Kidney epithelial cell (primary cell): ENCODE measurements at regions not wholly inside any gene's neighbourhood (a gene's known extent, or its start where the extent isn't known, plus 50 kb on each side); places are given as distances from the start of the nearest gene placed in this dataset.
A peak's percentile ranks its signal among the peaks of the same experiment; 100 is the strongest.
"Not testable (repeated sequence)": the region's sequence is repeated elsewhere in the genome, so short reads cannot be mapped to it uniquely, and the experiment has no call there.

ENCODE experiments used
- DNase-seq: peaks from one replicate; pipeline ENCODE4 v3.0.0-alpha.2; 2010; ENCODE audit warnings: low read depth
- H3K27me3 ChIP-seq: 2 replicates; pipeline ENCODE4 v1.6.0; 2011; ENCODE audit warnings: low read length; ENCODE audit not compliant: control insufficient read depth, insufficient read depth
- H3K36me3 ChIP-seq: 2 replicates; pipeline ENCODE4 v1.5.1; 2011; ENCODE audit warnings: low read length; ENCODE audit not compliant: control insufficient read depth, insufficient read depth
- H3K4me3 ChIP-seq: 2 replicates; pipeline ENCODE4 v1.5.1; 2011; ENCODE audit warnings: low read depth, mild to moderate bottlenecking, control low read depth, low read length
- TF ChIP-seq, protein P1 (sequence below): IDR thresholded peaks from 2 replicates; pipeline ENCODE4 v1.5.1; 2011; ENCODE audit warnings: mild to moderate bottlenecking, moderate library complexity, low read length, control low read depth, inconsistent platforms; ENCODE audit not compliant: insufficient read depth, poor library complexity, severe bottlenecking

DNA sequence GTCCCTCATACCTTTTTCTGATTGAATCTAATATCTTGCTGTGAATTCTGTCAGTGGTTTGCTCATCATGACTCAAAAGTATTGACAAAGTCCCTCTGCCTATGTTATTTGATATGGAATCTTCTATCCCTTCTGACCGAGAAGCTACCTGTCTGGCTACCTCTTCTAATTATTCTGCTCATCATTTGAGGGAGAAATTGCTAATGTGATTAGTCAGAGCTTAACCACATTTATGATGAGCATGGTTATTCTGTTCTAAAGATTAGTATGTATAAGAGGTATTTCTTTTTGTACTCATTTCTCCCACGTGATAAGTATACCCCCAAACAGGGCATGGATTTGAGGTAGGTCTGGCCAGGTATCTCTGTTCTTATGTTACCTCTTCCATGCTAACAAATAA, 428.4 kb upstream of the KCNMB2 start:
- TF ChIP-seq, protein P1, sequence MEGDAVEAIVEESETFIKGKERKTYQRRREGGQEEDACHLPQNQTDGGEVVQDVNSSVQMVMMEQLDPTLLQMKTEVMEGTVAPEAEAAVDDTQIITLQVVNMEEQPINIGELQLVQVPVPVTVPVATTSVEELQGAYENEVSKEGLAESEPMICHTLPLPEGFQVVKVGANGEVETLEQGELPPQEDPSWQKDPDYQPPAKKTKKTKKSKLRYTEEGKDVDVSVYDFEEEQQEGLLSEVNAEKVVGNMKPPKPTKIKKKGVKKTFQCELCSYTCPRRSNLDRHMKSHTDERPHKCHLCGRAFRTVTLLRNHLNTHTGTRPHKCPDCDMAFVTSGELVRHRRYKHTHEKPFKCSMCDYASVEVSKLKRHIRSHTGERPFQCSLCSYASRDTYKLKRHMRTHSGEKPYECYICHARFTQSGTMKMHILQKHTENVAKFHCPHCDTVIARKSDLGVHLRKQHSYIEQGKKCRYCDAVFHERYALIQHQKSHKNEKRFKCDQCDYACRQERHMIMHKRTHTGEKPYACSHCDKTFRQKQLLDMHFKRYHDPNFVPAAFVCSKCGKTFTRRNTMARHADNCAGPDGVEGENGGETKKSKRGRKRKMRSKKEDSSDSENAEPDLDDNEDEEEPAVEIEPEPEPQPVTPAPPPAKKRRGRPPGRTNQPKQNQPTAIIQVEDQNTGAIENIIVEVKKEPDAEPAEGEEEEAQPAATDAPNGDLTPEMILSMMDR: no peak
- no peaks in the 10 kb centered on the region for H3K36me3 ChIP-seq
- no peak for DNase-seq
- H3K27me3 ChIP-seq: no peaks in the 10 kb centered on the region
- H3K4me3 ChIP-seq: no peak overlapping the region

DNA sequence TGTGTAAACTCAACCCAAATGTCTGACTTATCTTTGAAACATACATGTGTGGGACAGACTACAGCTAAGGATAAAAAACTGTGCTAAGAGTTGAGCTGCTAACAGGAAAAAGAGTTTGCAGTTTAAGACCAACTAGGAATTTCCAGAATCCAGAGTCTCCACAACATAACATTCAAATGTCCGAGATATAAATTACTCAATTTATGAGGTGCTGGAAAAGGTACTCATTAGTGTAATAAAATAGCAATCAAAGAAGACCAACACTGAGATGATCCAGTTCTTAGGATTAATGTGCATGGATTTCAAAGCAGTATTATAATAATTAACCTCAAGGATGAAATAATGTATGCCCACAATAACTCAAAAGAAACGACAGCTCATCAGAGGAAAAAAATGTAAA, 426.5 kb upstream of the KCNMB2 start:
- H3K4me3 ChIP-seq: no peak overlapping the region
- no peak for DNase-seq
- TF ChIP-seq, protein P1: no peak

DNA sequence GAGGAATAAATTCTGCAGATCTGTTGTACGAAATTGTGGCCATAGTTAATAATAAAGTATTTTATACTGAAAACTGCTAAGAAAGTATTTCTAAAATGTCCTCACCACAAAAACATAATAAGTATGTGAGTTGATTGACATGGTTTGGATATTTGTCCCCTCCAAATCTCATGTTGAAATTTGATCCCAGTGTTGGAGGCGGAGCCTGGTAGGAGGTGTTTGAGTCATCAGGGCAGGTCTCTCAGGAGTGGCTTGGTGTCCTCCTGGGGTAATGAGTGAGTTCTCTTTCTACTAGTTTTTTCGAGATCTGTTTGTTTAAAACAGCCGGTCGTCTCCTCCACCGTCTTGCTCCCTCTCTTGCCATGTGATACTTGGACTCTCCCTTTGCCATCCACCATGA, 424.1 kb upstream of the KCNMB2 start:
- Histone ChIP-seq H3K36me3 (no peaks in the 10 kb centered on the region), H3K27me3 (no peaks in the 10 kb centered on the region), H3K4me3 (no peak overlapping the region)
- TF ChIP-seq, protein P1: no peak
- DNase-seq: no peak

More for the DNA sequence above, 426.5 kb upstream of the KCNMB2 start:
- Histone ChIP-seq H3K36me3 (no peaks in the 10 kb centered on the region), H3K27me3 (no peaks in the 10 kb centered on the region)

DNA sequence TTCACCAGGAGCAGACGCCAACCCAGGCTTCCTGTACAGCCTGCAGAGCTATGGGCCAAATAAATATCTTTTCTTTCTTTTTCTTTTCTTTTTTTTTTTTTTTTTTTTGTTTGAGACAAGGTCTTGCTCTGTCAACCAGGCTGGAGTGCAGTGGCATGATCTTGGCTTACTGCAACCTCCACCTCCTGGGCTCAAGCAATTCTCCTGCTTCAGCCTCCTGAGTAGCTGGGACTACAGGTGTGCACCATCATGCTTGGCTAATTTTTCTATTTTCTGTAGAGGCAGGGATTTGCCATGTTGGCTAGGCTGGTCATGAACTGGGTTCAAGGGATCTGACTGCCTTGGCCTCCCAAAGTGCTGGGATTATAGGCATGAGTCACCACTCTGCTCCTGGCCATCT, 423.7 kb upstream of the KCNMB2 start:
- not testable (repeated sequence) for DNase-seq, H3K36me3 ChIP-seq, H3K27me3 ChIP-seq, H3K4me3 ChIP-seq

DNA sequence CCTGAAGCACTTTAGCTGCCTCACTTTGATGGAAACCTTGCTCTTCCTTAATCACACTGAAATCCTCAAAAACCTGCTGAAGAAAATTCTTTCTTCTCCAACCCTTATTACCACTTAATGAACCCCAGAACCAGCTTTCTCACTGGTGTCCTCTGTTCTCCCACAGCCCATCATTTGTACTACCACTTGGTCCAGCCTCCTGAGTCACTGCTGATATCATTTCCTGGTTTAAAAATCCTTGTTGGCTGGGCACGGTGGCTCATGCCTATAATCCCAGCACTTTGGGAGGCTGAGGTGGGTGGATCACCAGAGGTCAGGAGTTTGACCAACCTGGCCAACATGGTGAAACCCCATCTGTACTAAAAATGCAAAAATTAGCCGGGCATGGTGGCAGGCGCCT, 418.6 kb upstream of the KCNMB2 start:
- TF ChIP-seq, protein P1: no peak
- Histone ChIP-seq H3K4me3 (no peak overlapping the region), H3K36me3 (no peaks in the 10 kb centered on the region), H3K27me3 (no peaks in the 10 kb centered on the region)
- DNase-seq: no peak

DNA sequence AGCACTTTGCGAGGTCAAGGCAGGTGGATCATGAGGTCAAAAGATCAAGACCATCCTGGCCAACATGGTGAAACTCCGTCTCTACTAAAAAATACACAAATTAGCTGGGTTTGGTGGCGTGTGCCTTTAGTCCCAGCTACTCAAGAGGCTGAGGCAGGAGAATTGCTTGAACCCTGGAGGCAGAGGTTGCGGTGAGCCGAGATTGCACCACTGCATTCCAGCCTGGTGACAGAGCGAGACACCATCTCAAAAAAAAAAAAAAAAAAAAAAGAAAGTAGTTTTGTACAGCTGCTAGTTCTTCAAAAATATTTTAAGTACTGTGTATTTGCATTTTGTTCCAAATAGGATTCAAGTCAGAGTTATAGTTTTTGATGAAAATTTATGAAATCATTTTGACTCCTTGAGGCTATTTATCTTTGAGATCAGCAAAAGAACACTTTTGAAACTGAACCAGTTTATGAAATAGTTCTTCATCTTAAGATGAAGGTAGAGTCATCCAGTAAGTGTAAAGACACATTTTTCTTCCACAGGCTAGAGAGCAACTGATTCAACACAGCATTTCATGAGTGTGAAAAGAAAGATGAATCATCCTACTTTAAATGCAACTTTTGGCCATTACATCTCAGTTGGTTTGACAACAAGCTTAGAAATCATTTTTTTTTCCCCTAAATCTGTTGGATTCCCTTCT, 416.5 kb upstream of the KCNMB2 start:
- H3K27me3 ChIP-seq, H3K36me3 ChIP-seq, H3K4me3 ChIP-seq: not testable (repeated sequence)
- peak; percentile 18 for DNase-seq

DNA sequence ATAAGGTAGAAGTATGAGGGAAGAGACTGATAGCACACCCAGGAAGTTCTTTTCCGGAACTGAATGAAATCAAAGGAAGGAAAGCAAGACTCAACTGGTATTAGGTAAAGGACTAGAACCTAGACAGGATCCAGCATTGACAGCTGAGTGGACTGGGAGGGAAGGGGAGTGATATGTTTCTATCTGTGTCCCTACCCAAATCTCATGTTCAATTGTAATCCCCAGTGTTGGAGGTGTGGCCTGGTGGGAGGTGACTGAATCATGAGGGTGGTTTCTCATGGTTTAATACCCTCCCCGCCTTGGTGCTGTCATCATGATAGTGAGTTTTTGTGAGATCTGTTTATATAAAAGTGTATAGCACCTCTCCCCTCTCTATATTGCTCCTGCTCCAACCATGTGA, 415.9 kb upstream of the KCNMB2 start:
- no peak overlapping the region for H3K4me3 ChIP-seq
- no peaks in the 10 kb centered on the region for H3K27me3 ChIP-seq
- TF ChIP-seq, protein P1: no peak
- no peak for DNase-seq
- no peaks in the 10 kb centered on the region for H3K36me3 ChIP-seq
